Tibial nerve (tissue), 4 donors: ENCODE measurements at regions not wholly inside any gene's neighbourhood (a gene's known extent, or its start where the extent isn't known, plus 50 kb on each side); places are given as distances from the start of the nearest gene placed in this dataset.
A peak's percentile ranks its signal among the peaks of the same experiment; 100 is the strongest.

ENCODE experiments used
- EP300 ChIP-seq, 2 donors: sonication (generic); formaldehyde crosslinking; IDR thresholded peaks; one replicate each; pipeline ENCODE4 v1.6.1; 2017; ENCODE audit warnings: antibody characterized with exemption in 2 of 2, mild to moderate bottlenecking in 1 of 2
- TF ChIP-seq, protein P1 (sequence below), 5 experiments: fragments of 200-600 bp in 3 of 5; fragments of 450-650 bp in 2 of 5; sonication (generic) in 3 of 5; IDR thresholded peaks; one replicate each; pipeline ENCODE4 v1.5.1; 2016 to 2019; ENCODE audit warnings: antibody characterized with exemption in 5 of 5, mild to moderate bottlenecking in 3 of 5, moderate library complexity in 2 of 5

DNA sequence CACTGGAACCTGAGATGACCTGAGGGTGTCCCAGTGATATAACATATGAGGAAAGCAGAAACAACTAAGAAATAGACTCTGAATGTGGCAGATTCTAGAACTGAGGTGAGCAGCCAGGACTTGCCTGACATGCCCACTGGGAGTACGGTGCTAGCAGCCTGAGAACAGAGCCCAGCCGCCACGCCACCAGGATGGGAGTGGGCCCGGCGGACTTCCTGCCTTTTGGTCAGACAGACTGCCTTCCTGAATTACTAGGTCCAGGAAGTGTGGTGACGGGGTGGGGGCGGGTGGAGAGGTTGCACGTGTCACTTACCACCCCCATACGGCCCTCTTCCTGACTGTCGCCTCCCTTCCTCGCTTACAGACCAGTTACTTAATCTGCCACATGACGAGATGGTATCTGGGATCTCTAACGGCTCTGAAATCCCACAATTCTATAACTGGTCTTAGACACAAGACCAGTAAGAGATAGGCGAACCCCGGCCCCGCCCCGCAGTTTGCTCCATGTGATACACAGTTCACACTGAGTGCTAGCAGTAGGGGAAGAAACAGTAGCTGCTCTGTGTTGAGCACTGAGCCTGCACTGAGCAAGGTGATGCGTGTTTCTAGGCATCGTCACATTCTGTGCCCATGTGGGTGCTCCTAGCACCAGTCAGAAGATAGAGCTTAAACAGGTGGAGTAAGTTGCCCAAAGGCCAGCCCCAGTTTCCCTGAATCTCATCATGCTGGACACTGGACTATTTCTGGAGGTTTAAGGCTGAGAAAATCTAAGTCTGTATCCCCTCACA is 95.7 kb downstream of the CPN2 start:
- TF ChIP-seq, protein P1, sequence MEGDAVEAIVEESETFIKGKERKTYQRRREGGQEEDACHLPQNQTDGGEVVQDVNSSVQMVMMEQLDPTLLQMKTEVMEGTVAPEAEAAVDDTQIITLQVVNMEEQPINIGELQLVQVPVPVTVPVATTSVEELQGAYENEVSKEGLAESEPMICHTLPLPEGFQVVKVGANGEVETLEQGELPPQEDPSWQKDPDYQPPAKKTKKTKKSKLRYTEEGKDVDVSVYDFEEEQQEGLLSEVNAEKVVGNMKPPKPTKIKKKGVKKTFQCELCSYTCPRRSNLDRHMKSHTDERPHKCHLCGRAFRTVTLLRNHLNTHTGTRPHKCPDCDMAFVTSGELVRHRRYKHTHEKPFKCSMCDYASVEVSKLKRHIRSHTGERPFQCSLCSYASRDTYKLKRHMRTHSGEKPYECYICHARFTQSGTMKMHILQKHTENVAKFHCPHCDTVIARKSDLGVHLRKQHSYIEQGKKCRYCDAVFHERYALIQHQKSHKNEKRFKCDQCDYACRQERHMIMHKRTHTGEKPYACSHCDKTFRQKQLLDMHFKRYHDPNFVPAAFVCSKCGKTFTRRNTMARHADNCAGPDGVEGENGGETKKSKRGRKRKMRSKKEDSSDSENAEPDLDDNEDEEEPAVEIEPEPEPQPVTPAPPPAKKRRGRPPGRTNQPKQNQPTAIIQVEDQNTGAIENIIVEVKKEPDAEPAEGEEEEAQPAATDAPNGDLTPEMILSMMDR (IDR thresholded peaks at IDR 0.05) = no peak
- peak in 1 of 2 donors; percentile 56 for TF ChIP-seq EP300 (IDR thresholded peaks at IDR 0.05)
